A549 (cell line): ENCODE measurements at regions not wholly inside any gene's neighbourhood (a gene's known extent, or its start where the extent isn't known, plus 50 kb on each side); places are given as distances from the start of the nearest gene placed in this dataset.

ENCODE experiments used
- CHD2 ChIP-seq: fragments of 150-350 bp; IDR thresholded peaks from 2 replicates; pipeline ENCODE4 v1.6.1; 2014; ENCODE audit warnings: low read length; ENCODE audit not compliant: partially characterized antibody
- EHMT2 ChIP-seq: fragments of 200-600 bp; sonication (generic); IDR thresholded peaks from 2 replicates; pipeline ENCODE4 v1.6.1; 2016; ENCODE audit warnings: antibody characterized with exemption, low read depth, mild to moderate bottlenecking, moderate library complexity
- EP300 ChIP-seq, 2 experiments: fragments of >200 bp; sonication (Bioruptor Twin); formaldehyde crosslinking; IDR thresholded peaks; 2 replicates in 1 of 2; 3 replicates in 1 of 2; pipeline ENCODE4 v1.6.1; 2016 to 2017
- ESRRA ChIP-seq: fragments of 150-350 bp; IDR thresholded peaks from 2 replicates; pipeline ENCODE4 v1.6.1; 2014; ENCODE audit warnings: mild to moderate bottlenecking, low read length, borderline replicate concordance
- JUNB ChIP-seq: fragments of >200 bp; sonication (Bioruptor Twin); formaldehyde crosslinking; IDR thresholded peaks from 2 replicates; pipeline ENCODE4 v1.6.1; 2016
- MAZ ChIP-seq: fragments of 150-350 bp; IDR thresholded peaks from 2 replicates; pipeline ENCODE4 v1.6.1; 2014; ENCODE audit warnings: antibody characterized with exemption, low read depth, low read length, borderline replicate concordance
- MYC ChIP-seq: IDR thresholded peaks from 2 replicates; pipeline ENCODE4 v1.6.1; 2012; ENCODE audit warnings: mild to moderate bottlenecking, inconsistent platforms, low read length, improper control_type of control experiment, borderline replicate concordance
- POLR2A ChIP-seq: IDR thresholded peaks from 2 replicates; pipeline ENCODE4 v1.6.1; 2012; ENCODE audit warnings: mild to moderate bottlenecking, low read length
- RAD21 ChIP-seq, 2 experiments: fragments of >200 bp in 1 of 2; sonication (Bioruptor Twin) in 1 of 2; formaldehyde crosslinking in 1 of 2; IDR thresholded peaks in 1 of 2; conservative IDR thresholded peaks in 1 of 2; 2 replicates in 1 of 2; 3 replicates in 1 of 2; pipeline ENCODE4 v1.6.1; 2012 to 2018; ENCODE audit warnings: inconsistent platforms in 1 of 2
- RFX5 ChIP-seq: fragments of 450-650 bp; IDR thresholded peaks from 2 replicates; pipeline ENCODE4 v1.7.1; 2014; ENCODE audit warnings: antibody characterized with exemption, mild to moderate bottlenecking, moderate library complexity
- RNF2 ChIP-seq: fragments of 200-600 bp; sonication (generic); IDR thresholded peaks from 2 replicates; pipeline ENCODE4 v1.6.1; 2016; ENCODE audit warnings: low read depth, mild to moderate bottlenecking, antibody characterized with exemption, moderate library complexity, borderline replicate concordance
- TF ChIP-seq, protein P1 (sequence below): fragments of >200 bp; sonication (Bioruptor Twin); formaldehyde crosslinking; IDR thresholded peaks from 3 replicates; pipeline ENCODE4 v1.5.1; 2016
- TF ChIP-seq, protein P2 (sequence below): fragments of 200-600 bp; sonication (generic); IDR thresholded peaks from 2 replicates; pipeline ENCODE4 v1.6.1; 2016; ENCODE audit warnings: antibody characterized with exemption, mild to moderate bottlenecking, moderate library complexity

DNA sequence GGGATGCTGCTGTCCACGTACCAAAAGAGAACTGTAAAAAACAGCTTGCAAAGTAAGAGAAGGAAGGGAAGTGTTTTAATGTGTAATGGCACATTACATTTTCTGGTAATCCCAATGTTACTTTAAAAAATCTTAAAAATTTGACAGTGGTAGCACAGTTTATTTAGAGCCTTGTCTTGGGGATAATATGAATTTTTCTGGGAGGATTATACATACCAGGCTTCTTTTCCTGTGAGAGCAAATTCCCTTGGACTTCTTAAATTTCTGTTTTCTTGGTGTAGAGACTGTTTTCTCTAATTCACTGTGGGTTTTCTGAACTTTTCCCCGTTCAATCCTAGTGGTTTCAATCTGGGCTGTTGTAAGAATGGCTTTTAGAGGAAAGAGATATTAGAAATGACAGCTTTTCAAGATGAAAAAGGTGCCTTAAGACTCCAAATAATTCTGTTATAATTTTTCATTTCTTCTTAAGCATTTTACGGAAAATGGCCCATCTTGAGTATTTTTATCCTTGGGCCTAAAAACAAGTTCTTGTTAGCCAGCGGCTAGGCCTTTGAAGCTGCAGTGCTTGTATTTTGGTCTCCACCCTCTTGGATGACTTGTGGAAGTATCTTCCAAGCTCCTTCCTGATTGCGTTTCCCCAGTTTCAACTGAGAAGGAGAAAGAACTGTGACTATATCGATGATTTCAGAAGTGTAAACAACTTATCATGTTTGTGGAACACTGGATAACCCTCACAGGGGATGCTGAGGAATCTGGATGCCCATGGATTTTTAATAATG, 70.0 kb downstream of the LEPR start:
- TF ChIP-seq POLR2A (no peak), RAD21 (conservative IDR thresholded peaks at IDR 0.05 in 1 of 2, IDR thresholded peaks at IDR 0.05 in 1 of 2) (no peak), EHMT2 (no peak), RNF2 (no peak), ESRRA (no peak), EP300 (IDR thresholded peaks at IDR 0.05) (no peak), RFX5 (no peak), JUNB (no peak), MAZ (no peak), MYC (no peak), CHD2 (no peak)
- TF ChIP-seq, protein P1, sequence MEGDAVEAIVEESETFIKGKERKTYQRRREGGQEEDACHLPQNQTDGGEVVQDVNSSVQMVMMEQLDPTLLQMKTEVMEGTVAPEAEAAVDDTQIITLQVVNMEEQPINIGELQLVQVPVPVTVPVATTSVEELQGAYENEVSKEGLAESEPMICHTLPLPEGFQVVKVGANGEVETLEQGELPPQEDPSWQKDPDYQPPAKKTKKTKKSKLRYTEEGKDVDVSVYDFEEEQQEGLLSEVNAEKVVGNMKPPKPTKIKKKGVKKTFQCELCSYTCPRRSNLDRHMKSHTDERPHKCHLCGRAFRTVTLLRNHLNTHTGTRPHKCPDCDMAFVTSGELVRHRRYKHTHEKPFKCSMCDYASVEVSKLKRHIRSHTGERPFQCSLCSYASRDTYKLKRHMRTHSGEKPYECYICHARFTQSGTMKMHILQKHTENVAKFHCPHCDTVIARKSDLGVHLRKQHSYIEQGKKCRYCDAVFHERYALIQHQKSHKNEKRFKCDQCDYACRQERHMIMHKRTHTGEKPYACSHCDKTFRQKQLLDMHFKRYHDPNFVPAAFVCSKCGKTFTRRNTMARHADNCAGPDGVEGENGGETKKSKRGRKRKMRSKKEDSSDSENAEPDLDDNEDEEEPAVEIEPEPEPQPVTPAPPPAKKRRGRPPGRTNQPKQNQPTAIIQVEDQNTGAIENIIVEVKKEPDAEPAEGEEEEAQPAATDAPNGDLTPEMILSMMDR = no peak
- TF ChIP-seq, protein P2, sequence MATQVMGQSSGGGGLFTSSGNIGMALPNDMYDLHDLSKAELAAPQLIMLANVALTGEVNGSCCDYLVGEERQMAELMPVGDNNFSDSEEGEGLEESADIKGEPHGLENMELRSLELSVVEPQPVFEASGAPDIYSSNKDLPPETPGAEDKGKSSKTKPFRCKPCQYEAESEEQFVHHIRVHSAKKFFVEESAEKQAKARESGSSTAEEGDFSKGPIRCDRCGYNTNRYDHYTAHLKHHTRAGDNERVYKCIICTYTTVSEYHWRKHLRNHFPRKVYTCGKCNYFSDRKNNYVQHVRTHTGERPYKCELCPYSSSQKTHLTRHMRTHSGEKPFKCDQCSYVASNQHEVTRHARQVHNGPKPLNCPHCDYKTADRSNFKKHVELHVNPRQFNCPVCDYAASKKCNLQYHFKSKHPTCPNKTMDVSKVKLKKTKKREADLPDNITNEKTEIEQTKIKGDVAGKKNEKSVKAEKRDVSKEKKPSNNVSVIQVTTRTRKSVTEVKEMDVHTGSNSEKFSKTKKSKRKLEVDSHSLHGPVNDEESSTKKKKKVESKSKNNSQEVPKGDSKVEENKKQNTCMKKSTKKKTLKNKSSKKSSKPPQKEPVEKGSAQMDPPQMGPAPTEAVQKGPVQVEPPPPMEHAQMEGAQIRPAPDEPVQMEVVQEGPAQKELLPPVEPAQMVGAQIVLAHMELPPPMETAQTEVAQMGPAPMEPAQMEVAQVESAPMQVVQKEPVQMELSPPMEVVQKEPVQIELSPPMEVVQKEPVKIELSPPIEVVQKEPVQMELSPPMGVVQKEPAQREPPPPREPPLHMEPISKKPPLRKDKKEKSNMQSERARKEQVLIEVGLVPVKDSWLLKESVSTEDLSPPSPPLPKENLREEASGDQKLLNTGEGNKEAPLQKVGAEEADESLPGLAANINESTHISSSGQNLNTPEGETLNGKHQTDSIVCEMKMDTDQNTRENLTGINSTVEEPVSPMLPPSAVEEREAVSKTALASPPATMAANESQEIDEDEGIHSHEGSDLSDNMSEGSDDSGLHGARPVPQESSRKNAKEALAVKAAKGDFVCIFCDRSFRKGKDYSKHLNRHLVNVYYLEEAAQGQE = no peak
